HG02870 (cell line): ENCODE measurements at regions not wholly inside any gene's neighbourhood (a gene's known extent, or its start where the extent isn't known, plus 50 kb on each side); places are given as distances from the start of the nearest gene placed in this dataset.

Source experiments
- ATAC-seq: cut with Tn5 transposase; IDR thresholded peaks from one replicate; pipeline ENCODE4 v1.9.1; 2021; ENCODE audit warnings: mild to moderate bottlenecking, moderate library complexity; ENCODE audit not compliant: unreplicated experiment

GRCh38 chr6:54440549-54440948 lies 132.3 kb downstream of the TINAG start:
- no peak for ATAC-seq

- ATAC-seq, result no peak
These were observed 132.8 kb downstream of the TINAG start for GRCh38 chr6:54441020-54441419.

DNA sequence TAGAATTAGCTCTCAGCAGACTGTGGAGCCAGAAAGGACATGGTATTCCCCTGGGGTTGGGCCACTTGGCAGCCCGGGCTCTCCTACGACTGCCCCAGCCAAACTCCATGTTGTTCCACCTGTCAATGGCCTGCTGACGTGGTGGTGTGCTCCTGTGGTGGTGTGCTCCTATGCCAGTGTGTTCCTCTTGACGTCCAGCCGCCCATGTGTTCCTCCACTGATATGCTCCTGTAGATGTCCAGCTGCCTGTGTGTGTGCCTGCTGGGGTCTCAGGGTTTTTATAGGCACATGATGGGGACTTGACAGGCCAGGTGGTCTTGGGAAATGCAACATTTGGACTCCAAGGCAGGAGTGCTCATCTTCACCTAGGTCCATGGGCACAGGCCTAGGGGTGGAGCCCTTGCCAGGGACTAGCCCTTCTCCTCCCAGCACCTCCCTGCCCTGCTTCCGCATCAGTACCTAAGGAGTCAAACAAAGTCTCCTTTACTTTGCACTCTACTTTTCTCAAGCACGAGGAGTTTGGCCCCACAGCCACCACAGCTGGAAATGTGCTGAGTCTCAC lies 133.5 kb downstream of the TINAG start:
- no peak for ATAC-seq

- no peak for ATAC-seq
These were observed 137.0 kb downstream of the TINAG start for GRCh38 chr6:54445207-54445606.

- ATAC-seq, result no peak
These were observed 140.4 kb downstream of the TINAG start for GRCh38 chr6:54448617-54449016.

- no peak for ATAC-seq
These were observed 143.3 kb downstream of the TINAG start for GRCh38 chr6:54451516-54451915.

DNA sequence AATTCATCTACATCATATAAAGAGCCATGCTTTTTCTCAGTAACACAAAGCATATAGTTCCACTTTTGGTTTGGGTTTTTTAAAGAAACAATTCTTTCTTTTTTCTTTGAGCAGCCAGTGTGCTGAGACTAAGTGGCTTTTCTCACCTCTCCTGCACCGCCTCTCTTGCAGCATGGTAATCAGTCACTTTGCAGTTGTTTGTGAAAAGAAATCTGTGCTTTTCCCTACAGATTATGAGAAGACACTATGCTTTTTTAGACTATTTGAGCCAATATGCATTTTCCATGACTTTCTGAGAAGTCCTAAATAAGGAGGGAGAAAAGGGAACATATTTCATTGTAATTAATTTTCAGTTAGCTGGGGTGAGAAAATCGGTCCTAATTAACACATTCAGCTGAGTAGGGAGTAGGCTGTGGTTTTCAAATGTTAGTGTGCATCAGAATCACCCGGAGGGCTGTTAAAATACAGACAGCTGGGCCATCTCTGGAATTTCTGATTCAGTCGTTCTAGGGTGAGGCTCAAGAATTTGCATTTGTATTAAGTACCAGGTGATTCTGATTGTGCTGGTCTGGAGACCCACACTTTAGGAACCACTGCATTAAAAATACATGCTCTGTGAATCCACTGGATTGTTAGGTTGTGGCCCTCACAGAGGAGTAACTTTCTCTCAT lies 155.2 kb downstream of the TINAG start:
- no peak for ATAC-seq

DNA sequence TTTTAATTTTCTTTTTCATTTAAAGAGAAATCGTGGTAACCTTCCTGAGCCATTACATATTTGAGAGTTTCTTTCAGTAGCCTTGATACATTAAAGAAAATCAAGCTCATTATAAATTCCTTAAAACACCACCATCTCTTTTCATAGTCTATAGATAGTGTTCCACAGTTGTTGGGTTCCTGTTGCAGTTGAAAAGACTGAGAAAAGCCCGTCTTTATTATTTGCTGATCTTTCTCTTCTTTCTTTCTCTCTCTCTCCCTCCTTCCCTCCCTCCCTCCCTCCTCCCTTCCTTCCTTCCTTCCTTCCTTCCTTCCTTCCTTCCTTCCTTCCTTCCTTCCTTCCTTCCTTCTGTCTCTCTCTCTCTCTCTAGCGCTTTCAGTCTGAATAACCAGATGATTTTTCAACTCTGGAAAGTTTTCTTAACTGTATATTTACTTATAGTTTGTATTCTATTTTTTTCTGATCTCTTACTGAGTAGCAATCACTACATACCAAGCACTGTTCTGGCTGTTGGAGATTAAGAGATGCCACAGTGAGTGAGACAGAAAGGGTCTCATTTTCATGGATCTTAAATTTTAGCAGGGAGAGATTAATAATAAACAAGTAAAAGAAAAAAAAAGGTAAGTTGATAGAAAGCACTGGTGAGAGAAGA lies 157.5 kb downstream of the TINAG start:
- ATAC-seq, result no peak

- peak; percentile 58 for ATAC-seq
These were observed 159.1 kb downstream of the TINAG start for GRCh38 chr6:54467384-54467783.

GRCh38 chr6:54473328-54473727 lies 165.1 kb downstream of the TINAG start:
- no peak for ATAC-seq

- no peak for ATAC-seq
These were observed 166.7 kb downstream of the TINAG start for GRCh38 chr6:54474898-54475297.

DNA sequence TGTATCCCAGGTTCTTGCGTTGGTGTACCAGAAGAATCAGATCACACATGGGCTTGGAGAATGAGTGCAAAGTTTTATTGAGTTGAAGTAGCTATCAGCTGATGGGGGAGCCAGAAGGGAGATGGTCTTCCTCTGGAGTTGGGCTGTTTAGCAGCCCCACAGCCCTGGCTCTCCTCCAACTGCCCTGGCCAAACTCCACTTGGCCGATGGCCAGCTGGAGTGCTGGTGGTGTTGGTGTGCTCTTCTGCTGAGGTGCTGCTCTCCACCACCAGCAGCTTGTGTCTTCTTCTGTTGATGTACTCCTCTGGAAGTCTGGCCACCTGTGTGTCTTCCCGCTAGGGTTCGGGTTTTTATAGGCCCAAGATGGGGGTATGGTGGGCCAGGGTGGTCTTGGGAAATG lies 172.8 kb downstream of the TINAG start:
- no peak for ATAC-seq

DNA sequence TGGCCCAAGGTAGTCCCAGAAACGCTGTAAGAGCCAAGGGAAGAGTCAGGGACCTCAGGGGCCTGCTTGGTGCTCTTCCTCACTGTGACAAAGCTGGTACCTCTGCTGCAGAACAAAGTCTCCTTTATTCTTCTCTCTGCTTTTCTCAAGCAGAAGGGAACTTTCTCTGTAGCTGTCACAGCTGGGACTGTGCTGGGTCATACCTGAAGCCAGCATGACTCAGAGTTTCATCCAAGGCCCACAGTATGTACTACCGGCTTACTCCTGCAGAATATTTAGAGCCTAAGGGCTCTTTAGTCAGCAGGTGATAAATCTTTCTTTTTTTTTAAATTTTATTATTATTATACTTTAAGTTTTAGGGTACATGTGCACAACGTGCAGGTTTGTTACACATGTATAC lies 183.2 kb downstream of the TINAG start:
- peak; percentile 63 for ATAC-seq

DNA sequence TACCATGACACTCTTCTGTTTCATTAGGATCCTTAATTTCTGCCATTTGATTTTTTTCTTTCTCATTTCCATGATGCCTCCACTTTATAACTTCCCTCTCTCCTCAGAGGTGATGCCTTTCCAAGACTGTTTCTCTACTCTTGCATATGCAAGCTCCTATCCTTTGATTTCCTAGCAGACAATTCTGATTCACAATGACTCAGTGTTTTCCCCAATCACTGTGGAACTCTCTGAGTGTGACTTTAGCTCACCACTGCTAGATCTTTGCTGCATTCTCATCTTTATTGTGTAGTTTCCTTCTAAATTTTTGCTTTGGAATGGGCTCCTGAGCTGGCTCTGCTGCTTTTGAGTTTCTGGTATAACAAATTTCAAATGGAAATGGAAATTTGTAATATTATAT lies 184.9 kb downstream of the TINAG start:
- ATAC-seq, result no peak

DNA sequence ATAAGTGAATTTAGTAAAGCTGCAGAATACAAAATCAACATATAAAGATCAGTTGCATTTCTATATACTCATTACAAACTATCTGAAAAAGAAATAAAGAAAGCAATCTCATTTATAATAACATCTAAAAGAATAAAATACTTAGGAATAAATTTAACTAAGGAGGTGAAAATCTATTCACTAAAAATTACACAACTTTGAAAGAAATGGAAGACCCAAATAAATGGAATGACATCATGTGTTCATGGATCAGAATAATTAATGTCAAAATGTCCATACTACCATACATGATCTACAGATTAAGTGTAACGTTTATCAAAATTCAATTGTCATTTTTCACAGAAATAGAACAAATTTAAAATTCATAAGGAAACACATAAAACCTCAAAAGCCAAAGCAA lies 194.9 kb downstream of the TINAG start:
- no peak for ATAC-seq

- ATAC-seq, result no peak
These were observed 206.8 kb downstream of the TINAG start for GRCh38 chr6:54515013-54515412.

DNA sequence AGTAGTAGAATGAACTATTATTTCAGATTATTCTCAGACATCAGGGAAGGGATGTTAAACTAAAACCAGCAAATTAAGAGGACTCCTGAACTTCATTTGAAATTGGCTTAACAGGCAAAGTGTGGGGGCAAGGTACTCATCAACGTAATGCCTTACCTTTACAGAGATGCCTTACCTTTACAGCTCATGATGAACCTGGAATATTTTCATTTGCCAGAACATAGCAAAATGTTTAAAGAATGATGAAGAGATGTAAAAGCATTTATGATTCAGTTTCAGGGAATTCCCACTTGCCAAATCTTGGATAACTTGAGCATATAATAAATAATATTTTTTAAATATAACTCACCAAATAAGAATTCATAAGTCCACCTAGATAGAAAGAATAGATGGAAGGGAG lies 207.5 kb downstream of the TINAG start:
- ATAC-seq, result no peak

DNA sequence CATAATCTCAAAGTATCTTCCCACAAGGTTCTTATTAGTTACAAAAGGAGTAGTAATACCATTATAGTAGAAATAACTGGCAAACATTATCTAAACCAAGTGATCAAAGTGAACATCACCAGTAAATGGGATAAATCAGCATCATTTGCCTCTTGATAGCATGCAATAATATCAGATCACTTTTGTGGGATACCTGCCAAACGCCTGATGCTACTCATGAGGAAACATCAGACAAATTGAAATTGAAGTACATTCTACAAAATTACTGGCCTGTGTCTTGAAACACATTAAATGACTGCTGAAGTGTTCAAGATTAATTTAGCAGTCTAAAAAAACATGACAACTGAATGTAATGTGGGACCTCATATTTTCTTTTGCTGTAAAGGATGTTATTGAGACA lies 208.1 kb downstream of the TINAG start:
- no peak for ATAC-seq

- no peak for ATAC-seq
These were observed 210.9 kb downstream of the TINAG start for GRCh38 chr6:54519161-54519560.

- ATAC-seq, result no peak
These were observed 217.5 kb downstream of the TINAG start for GRCh38 chr6:54525731-54526130.

DNA sequence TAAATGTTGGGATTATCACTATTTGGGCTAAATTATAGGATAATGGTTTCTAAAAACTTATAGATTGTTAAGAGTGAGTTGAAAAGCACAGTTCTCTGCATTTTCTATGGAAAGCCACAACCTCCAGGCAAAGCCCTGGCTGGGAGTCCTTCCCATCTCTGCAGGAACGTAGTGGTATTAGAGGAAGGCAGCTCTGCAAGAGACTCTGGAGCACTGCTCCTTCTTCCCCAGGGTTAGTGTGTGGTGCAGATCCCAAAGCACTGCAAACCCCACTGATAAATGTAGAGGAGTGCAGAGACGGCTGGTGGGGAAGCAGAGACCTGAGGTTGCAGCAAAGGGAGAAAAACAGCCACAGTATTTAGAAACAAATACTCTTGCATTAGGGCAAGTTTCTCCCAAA lies 225.3 kb downstream of the TINAG start:
- no peak for ATAC-seq

GRCh38 chr6:54535568-54535967 lies 227.3 kb downstream of the TINAG start:
- no peak for ATAC-seq

- ATAC-seq, result no peak
These were observed 233.3 kb downstream of the TINAG start for GRCh38 chr6:54541541-54541940.
